ENCODE measurements at regions not wholly inside any gene's neighbourhood (a gene's known extent, or its start where the extent isn't known, plus 50 kb on each side); places are given as distances from the start of the nearest gene placed in this dataset.

GRCh38 chr10:130560116-130560515, 423.9 kb downstream of the GLRX3 start:
- DNase-seq (ENCODE audit: low read depth), result no peak

- no peak for DNase-seq (ENCODE audit: low read depth)
Observed at GRCh38 chr10:130560573-130560972, 424.4 kb downstream of the GLRX3 start.

GRCh38 chr10:130561681-130562080, 425.5 kb downstream of the GLRX3 start:
- no peak for DNase-seq (ENCODE audit: low read depth)

- DNase-seq (ENCODE audit: low read depth), result no peak
Observed at GRCh38 chr10:130567011-130567410, 430.8 kb downstream of the GLRX3 start.

- no peak for DNase-seq (ENCODE audit: low read depth)
Observed at GRCh38 chr10:130567436-130567835, 431.2 kb downstream of the GLRX3 start.

GRCh38 chr10:130568246-130568645, 432.1 kb downstream of the GLRX3 start:
- no peak for DNase-seq (ENCODE audit: low read depth)

- DNase-seq (ENCODE audit: low read depth), result no peak
Observed at GRCh38 chr10:130570074-130570473, 433.9 kb downstream of the GLRX3 start.

- no peak for DNase-seq (ENCODE audit: low read depth)
Observed at GRCh38 chr10:130571674-130572073, 435.5 kb downstream of the GLRX3 start.

- no peak for DNase-seq (ENCODE audit: low read depth)
Observed at GRCh38 chr10:130573446-130573845, 437.3 kb downstream of the GLRX3 start.

GRCh38 chr10:130575756-130576285, 439.6 kb downstream of the GLRX3 start:
- DNase-seq (ENCODE audit: low read depth), result no peak

- no peak for DNase-seq (ENCODE audit: low read depth)
Observed at GRCh38 chr10:130576427-130576826, 440.2 kb downstream of the GLRX3 start.

GRCh38 chr10:130577039-130577438, 440.8 kb downstream of the GLRX3 start:
- no peak for DNase-seq (ENCODE audit: low read depth)

- DNase-seq (ENCODE audit: low read depth), result no peak
Observed at GRCh38 chr10:130578532-130579289, 442.5 kb downstream of the GLRX3 start.

GRCh38 chr10:130579913-130580312, 443.7 kb downstream of the GLRX3 start:
- no peak for DNase-seq (ENCODE audit: low read depth)

- DNase-seq (ENCODE audit: low read depth), result no peak
Observed at GRCh38 chr10:130580975-130581374, 444.8 kb downstream of the GLRX3 start.

GRCh38 chr10:130587718-130588117, 451.5 kb downstream of the GLRX3 start:
- DNase-seq (ENCODE audit: low read depth), result no peak

GRCh38 chr10:130606001-130606405, 469.8 kb downstream of the GLRX3 start:
- DNase-seq (ENCODE audit: low read depth), result no peak

- no peak for DNase-seq (ENCODE audit: low read depth)
Observed at GRCh38 chr10:130607366-130607765, 471.2 kb downstream of the GLRX3 start.

- no peak for DNase-seq (ENCODE audit: low read depth)
Observed at GRCh38 chr10:130611239-130611638, 475.0 kb downstream of the GLRX3 start.

GRCh38 chr10:130615457-130615856, 479.3 kb downstream of the GLRX3 start:
- DNase-seq (ENCODE audit: low read depth), result no peak

- no peak for DNase-seq (ENCODE audit: low read depth)
Observed at GRCh38 chr10:130617985-130618384, 481.8 kb downstream of the GLRX3 start.

GRCh38 chr10:130618647-130619046, 482.5 kb downstream of the GLRX3 start:
- DNase-seq (ENCODE audit: low read depth), result no peak

- no peak for DNase-seq (ENCODE audit: low read depth)
Observed at GRCh38 chr10:130621231-130621775, 485.1 kb downstream of the GLRX3 start.

Measured in fibroblast of gingiva (primary cell).